Colonic mucosa (tissue), 4 donors: ENCODE measurements at regions not wholly inside any gene's neighbourhood (a gene's known extent, or its start where the extent isn't known, plus 50 kb on each side); places are given as distances from the start of the nearest gene placed in this dataset.

ENCODE experiments used
- DNase-seq: peaks from one replicate; pipeline ENCODE4 v3.0.0-alpha.2; 2020
- H3K27ac ChIP-seq: fragments of 200-600 bp; one replicate; pipeline ENCODE4 v1.8.0; 2021
- H3K27me3 ChIP-seq: fragments of 200-600 bp; one replicate; pipeline ENCODE4 v1.8.0; 2021
- H3K36me3 ChIP-seq: fragments of 200-600 bp; one replicate; pipeline ENCODE4 v1.8.0; 2021
- H3K4me1 ChIP-seq: fragments of 200-600 bp; one replicate; pipeline ENCODE4 v1.8.0; 2021; ENCODE audit warnings: mild to moderate bottlenecking
- H3K4me3 ChIP-seq: fragments of 200-600 bp; one replicate; pipeline ENCODE4 v1.8.0; 2021
- H3K9ac ChIP-seq, 2 donors: one replicate each; pipeline ENCODE4 v1.7.0; 2013; ENCODE audit warnings: control low read depth in 2 of 2, low read depth in 2 of 2, low read length in 2 of 2
- H3K9me3 ChIP-seq: fragments of 200-600 bp; one replicate; pipeline ENCODE4 v1.8.0; 2021
- CTCF ChIP-seq: fragments of 200-600 bp; IDR thresholded peaks from one replicate; pipeline ENCODE4 v1.8.0; 2022; ENCODE audit warnings: antibody characterized with exemption, mild to moderate bottlenecking
- intact Hi-C: fragments of 100-400 bp; cut with DNase I; formaldehyde crosslinking; loops from one replicate; pipeline ENCODE4 v1.14.1; 2022
- donor health status: healthy.
- donor health status: DM: no; HTN: no; CAD: no.
- donor health status: DM: no; HTN: no; CAD: no.

GRCh38 chr10:78863906-78864239 is 204.9 kb upstream of the ZMIZ1 start:
- no peaks in the 10 kb centered on the region for H3K9me3 ChIP-seq
- DNase-seq: peak; percentile 6
- intact Hi-C loops: no loop called here

GRCh38 chr10:78864761-78865537 is 203.8 kb upstream of the ZMIZ1 start:
- Histone ChIP-seq H3K9me3 (no peaks in the 10 kb centered on the region), H3K4me1 (no peaks in the 10 kb centered on the region), H3K4me3 (no peak overlapping the region), H3K27ac (no peak overlapping the region), H3K27me3 (no peaks in the 10 kb centered on the region), H3K9ac (no peak overlapping the region), H3K36me3 (no peaks in the 10 kb centered on the region)
- DNase-seq: peak; percentile 11
- intact Hi-C loops: no loop called here
- no peak for TF ChIP-seq CTCF

More at GRCh38 chr10:78863906-78864239, 204.9 kb upstream of the ZMIZ1 start:
- Histone ChIP-seq H3K27me3 (no peaks in the 10 kb centered on the region), H3K9ac (no peak overlapping the region), H3K27ac (no peak overlapping the region), H3K4me1 (no peaks in the 10 kb centered on the region), H3K4me3 (no peak overlapping the region), H3K36me3 (no peaks in the 10 kb centered on the region)
- TF ChIP-seq CTCF: no peak

GRCh38 chr10:78865538-78865875 is 203.3 kb upstream of the ZMIZ1 start:
- Histone ChIP-seq H3K4me1 (no peaks in the 10 kb centered on the region), H3K9ac (no peak overlapping the region), H3K27ac (no peak overlapping the region), H3K4me3 (no peak overlapping the region), H3K9me3 (no peaks in the 10 kb centered on the region), H3K27me3 (no peaks in the 10 kb centered on the region), H3K36me3 (no peaks in the 10 kb centered on the region)
- intact Hi-C loops: no loop called here
- no peak for TF ChIP-seq CTCF
- peak; percentile 17 for DNase-seq

GRCh38 chr10:78865931-78866717 is 202.6 kb upstream of the ZMIZ1 start:
- Histone ChIP-seq H3K9ac (no peak overlapping the region), H3K4me3 (no peak overlapping the region), H3K9me3 (no peaks in the 10 kb centered on the region), H3K27ac (no peak overlapping the region), H3K36me3 (no peaks in the 10 kb centered on the region), H3K4me1 (no peaks in the 10 kb centered on the region), H3K27me3 (no peaks in the 10 kb centered on the region)
- DNase-seq: no peak
- intact Hi-C loops: no loop called here
- no peak for TF ChIP-seq CTCF

GRCh38 chr10:78866731-78867554 is 201.8 kb upstream of the ZMIZ1 start:
- no peak for DNase-seq
- no peaks in the 10 kb centered on the region for H3K9me3 ChIP-seq
- H3K27me3 ChIP-seq: no peaks in the 10 kb centered on the region
- H3K4me3 ChIP-seq: no peak overlapping the region
- no peak overlapping the region for H3K9ac ChIP-seq
- H3K4me1 ChIP-seq: no peaks in the 10 kb centered on the region
- intact Hi-C loops: no loop called here
- H3K36me3 ChIP-seq: no peaks in the 10 kb centered on the region
- TF ChIP-seq CTCF: no peak
- no peak overlapping the region for H3K27ac ChIP-seq
